H1 (cell line): ENCODE measurements at regions not wholly inside any gene's neighbourhood (a gene's known extent, or its start where the extent isn't known, plus 50 kb on each side); places are given as distances from the start of the nearest gene placed in this dataset.
A peak's percentile ranks its signal among the peaks of the same experiment; 100 is the strongest.

Experiments used
- CTCF ChIA-PET: fragments of 300-600 bp; sonication (Branson Sonifier 250); formaldehyde crosslinking; loops from one replicate; lab custom pipeline; 2021; ENCODE audit not compliant: partially characterized antibody; lab: Charles Lee
- POLR2A ChIA-PET: fragments of 300-600 bp; sonication (Branson Sonifier 250); formaldehyde crosslinking; loops from one replicate; lab custom pipeline; 2021; ENCODE audit warnings: inconsistent platforms; ENCODE audit not compliant: partially characterized antibody; lab: Charles Lee
- DNase-seq, 2 experiments: peaks; one replicate each; pipeline versions ENCODE4 v3.0.0 to v3.0.0-alpha.2; 2010 to 2022; ENCODE audit warnings: low spot score in 2 of 2, low read depth in 1 of 2, mixed read lengths in 1 of 2
- FAIRE-seq: peaks from 2 replicates; lab custom pipeline; 2011; peaks lifted over from hg19 to GRCh38; lab: Jason Lieb, UNC
- H2AFZ ChIP-seq: 2 replicates; pipeline ENCODE4 v1.8.1; 2012; ENCODE audit warnings: low read length, inconsistent platforms
- H2AK5ac ChIP-seq: 2 replicates; pipeline ENCODE4 v1.6.1; 2013; ENCODE audit warnings: low read depth, low read length
- H2BK120ac ChIP-seq: replicated peaks from 2 replicates; pipeline ENCODE3; 2013; ENCODE audit warnings: low read depth, low read length, inconsistent platforms
- H2BK12ac ChIP-seq: 2 replicates; pipeline ENCODE4 v1.6.1; 2013; ENCODE audit warnings: low read depth, low read length
- H2BK15ac ChIP-seq: 2 replicates; pipeline ENCODE4 v1.6.1; 2013; ENCODE audit warnings: low read length
- H2BK20ac ChIP-seq: 2 replicates; pipeline ENCODE4 v1.6.1; 2013; ENCODE audit warnings: low read length
- H2BK5ac ChIP-seq: 2 replicates; pipeline ENCODE4 v1.6.1; 2013; ENCODE audit warnings: low read depth, low read length
- H3K14ac ChIP-seq: 2 replicates; pipeline ENCODE4 v1.6.1; 2013; ENCODE audit warnings: inconsistent platforms; ENCODE audit not compliant: insufficient read length
- H3K18ac ChIP-seq: 2 replicates; pipeline ENCODE4 v1.6.1; 2013; ENCODE audit warnings: low read length; ENCODE audit errors: extremely low read depth
- H3K23ac ChIP-seq: 2 replicates; pipeline ENCODE4 v1.6.1; 2013; ENCODE audit warnings: inconsistent platforms; ENCODE audit not compliant: insufficient read length
- H3K23me2 ChIP-seq: 2 replicates; pipeline ENCODE4 v1.6.1; 2013; ENCODE audit warnings: low read depth, low read length
- H3K27ac ChIP-seq: 2 replicates; pipeline ENCODE4 v1.6.1; 2011; ENCODE audit warnings: low read depth, low read length, inconsistent platforms
- H3K27me3 ChIP-seq, 4 experiments: replicated peaks in 1 of 4; 1 replicate in 1 of 4; 2 replicates in 3 of 4; pipeline versions ENCODE4 v1.6.1 to v1.8.1; 2011 to 2013; ENCODE audit warnings: low read length in 3 of 4, mild to moderate bottlenecking in 3 of 4, inconsistent platforms in 2 of 4, mixed read lengths in 2 of 4, moderate library complexity in 1 of 4; ENCODE audit not compliant: control insufficient read depth in 3 of 4, insufficient read depth in 3 of 4; ENCODE audit errors: extremely low read depth in 1 of 4
- H3K36me3 ChIP-seq, 4 experiments: 2 replicates each; pipeline versions ENCODE4 v1.6.1 to v1.8.1; 2011 to 2013; ENCODE audit warnings: mild to moderate bottlenecking in 4 of 4, low read length in 3 of 4, moderate library complexity in 2 of 4, control low read depth in 1 of 4, inconsistent platforms in 1 of 4; ENCODE audit not compliant: insufficient read depth in 4 of 4, control insufficient read depth in 2 of 4
- H3K4ac ChIP-seq: replicated peaks from 2 replicates; pipeline ENCODE3; 2013; ENCODE audit warnings: low read length, low read depth, mixed read lengths, inconsistent platforms; ENCODE audit not compliant: insufficient read length
- H3K4me1 ChIP-seq, 4 experiments: replicated peaks in 1 of 4; 1 replicate in 1 of 4; 2 replicates in 3 of 4; pipeline versions ENCODE4 v1.6.1 to v1.8.1; 2011 to 2013; ENCODE audit warnings: low read length in 3 of 4, inconsistent platforms in 2 of 4, mixed read lengths in 1 of 4; ENCODE audit not compliant: insufficient read depth in 4 of 4, control insufficient read depth in 3 of 4
- H3K4me2 ChIP-seq, 2 experiments: 2 replicates each; pipeline versions ENCODE4 v1.6.1 to v1.8.1; 2011 to 2013; ENCODE audit warnings: low read depth in 2 of 2, low read length in 2 of 2, control low read depth in 1 of 2, inconsistent platforms in 1 of 2, mild to moderate bottlenecking in 1 of 2; ENCODE audit not compliant: insufficient read depth in 1 of 2
- H3K4me3 ChIP-seq, 4 experiments: fragments of 200-600, 300-600 bp in 1 of 4; sonication (generic), shearing (Covaris generic), sonication (Bioruptor Twin) in 1 of 4; 2 replicates each; pipeline versions ENCODE4 v1.5.1 to v1.8.1; 2011 to 2016; ENCODE audit warnings: low read length in 4 of 4, low read depth in 3 of 4, control low read depth in 2 of 4, inconsistent platforms in 2 of 4, mild to moderate bottlenecking in 2 of 4, mixed read lengths in 1 of 4, moderate library complexity in 1 of 4; ENCODE audit not compliant: insufficient read depth in 2 of 4; ENCODE audit errors: extremely low read depth in 1 of 4
- H3K56ac ChIP-seq: replicated peaks from 2 replicates; pipeline ENCODE3; 2013; ENCODE audit warnings: low read depth, mild to moderate bottlenecking, mixed read lengths, low read length, inconsistent platforms; ENCODE audit not compliant: insufficient read length
- H3K79me1 ChIP-seq: 2 replicates; pipeline ENCODE4 v1.6.1; 2013; ENCODE audit warnings: low read depth, low read length, control low read depth
- H3K79me2 ChIP-seq, 2 experiments: 2 replicates each; pipeline versions ENCODE4 v1.6.1 to v1.8.1; 2012 to 2013; ENCODE audit warnings: low read length in 2 of 2, mild to moderate bottlenecking in 2 of 2, inconsistent platforms in 1 of 2; ENCODE audit not compliant: insufficient read depth in 2 of 2, control insufficient read depth in 1 of 2
- H3K9ac ChIP-seq, 4 experiments: replicated peaks in 1 of 4; 1 replicate in 1 of 4; 2 replicates in 3 of 4; pipeline versions ENCODE4 v1.6.1 to v1.8.1; 2011 to 2013; ENCODE audit warnings: low read depth in 3 of 4, low read length in 3 of 4, control low read depth in 2 of 4, mild to moderate bottlenecking in 2 of 4, moderate library complexity in 2 of 4, inconsistent platforms in 1 of 4; ENCODE audit errors: extremely low read depth in 1 of 4
- H3K9me3 ChIP-seq, 2 experiments: 2 replicates each; pipeline versions ENCODE4 v1.6.1 to v1.8.1; 2012 to 2013; ENCODE audit warnings: mild to moderate bottlenecking in 2 of 2, moderate library complexity in 2 of 2, control low read depth in 1 of 2, inconsistent platforms in 1 of 2, low read depth in 1 of 2, low read length in 1 of 2, mixed read lengths in 1 of 2; ENCODE audit not compliant: insufficient read depth in 2 of 2
- H4K20me1 ChIP-seq, 2 experiments: replicated peaks in 1 of 2; 2 replicates each; pipeline versions ENCODE3 to v1.8.1; 2011 to 2013; ENCODE audit warnings: inconsistent platforms in 2 of 2, low read length in 2 of 2, mild to moderate bottlenecking in 1 of 2; ENCODE audit not compliant: insufficient read depth in 2 of 2, control insufficient read depth in 1 of 2
- H4K5ac ChIP-seq: 2 replicates; pipeline ENCODE4 v1.6.1; 2013; ENCODE audit warnings: low read length, low read depth, mixed read lengths, inconsistent platforms; ENCODE audit not compliant: insufficient read length
- H4K8ac ChIP-seq: 2 replicates; pipeline ENCODE4 v1.8.0; 2013; ENCODE audit warnings: mild to moderate bottlenecking, moderate library complexity, low read length, inconsistent platforms; ENCODE audit not compliant: insufficient read depth; ENCODE audit errors: extremely low read depth
- H4K91ac ChIP-seq: replicated peaks from 2 replicates; pipeline ENCODE3; 2013; ENCODE audit warnings: low read length, mixed read lengths, inconsistent platforms; ENCODE audit not compliant: insufficient read length
- KDM4A ChIP-seq: IDR thresholded peaks from one replicate; pipeline ENCODE4 v1.7.1; 2012; ENCODE audit warnings: low read depth, mild to moderate bottlenecking, moderate library complexity, low read length, inconsistent platforms; ENCODE audit not compliant: severe bottlenecking
- MAFK ChIP-seq: IDR thresholded peaks from 2 replicates; pipeline ENCODE4 v1.6.1; 2012; ENCODE audit warnings: low read depth, mild to moderate bottlenecking, improper control_type of control experiment, low read length
- SIRT6 ChIP-seq: IDR thresholded peaks from one replicate; pipeline ENCODE4 v1.7.1; 2012; ENCODE audit warnings: low read length, inconsistent platforms
- WGBS, 2 experiments: shearing (Covaris generic) in 1 of 2; methylation state at CpG; one replicate each; pipeline versions ENCODE4 v1.1.6 to v1.1.7; 2013 to 2015; ENCODE audit warnings: low lambda C conversion rate in 2 of 2, mixed read lengths in 2 of 2, inconsistent platforms in 1 of 2, low coverage in 1 of 2, missing lambda C conversion rate in 1 of 2; ENCODE audit not compliant: insufficient replicate concordance in 2 of 2, insufficient coverage in 1 of 2, insufficient read length in 1 of 2; ENCODE audit errors: extremely low coverage in 1 of 2, missing lambda C conversion rate in 1 of 2; 5-methylcytosine and 5-hydroxymethylcytosine counted together

- Histone ChIP-seq H2BK15ac (no peak overlapping the region), H3K9ac (no peak overlapping the region), H3K27me3 (no peaks in the 10 kb centered on the region), H3K27ac (no peak overlapping the region), H2BK12ac (no peak overlapping the region), H3K79me1 (no peaks in the 10 kb centered on the region), H3K79me2 (no peaks in the 10 kb centered on the region), H3K18ac (no peak overlapping the region), H3K4me1 (no peaks in the 10 kb centered on the region), H3K23me2 (no peaks in the 10 kb centered on the region), H2BK120ac (no peak overlapping the region), H3K4me2 (no peak overlapping the region), H3K36me3 (no peaks in the 10 kb centered on the region), H3K56ac (no peak overlapping the region), H2AFZ (no peak overlapping the region), H3K14ac (no peak overlapping the region), H2AK5ac (no peak overlapping the region), H3K4me3 (no peak overlapping the region), H3K4ac (no peak overlapping the region), H4K5ac (no peak overlapping the region), H4K20me1 (no peaks in the 10 kb centered on the region), H2BK5ac (no peak overlapping the region), H2BK20ac (no peak overlapping the region), H4K8ac (no peak overlapping the region), H3K9me3 (no peaks in the 10 kb centered on the region), H3K23ac (no peak overlapping the region), H4K91ac (no peak overlapping the region)
- TF ChIP-seq SIRT6 (no peak), MAFK (peak; percentile 81), KDM4A (no peak)
- no peak for DNase-seq
- ChIA-PET CTCF (interaction anchor here (0.6 kb wide), 1 partner anchor 184 kb away, joined by 3 read pairs; no protein-coding TSS in a partner anchor), POLR2A (no interaction called here)
- 93% methylated on average over 6 of the region's 6 CpGs; no CpG with 5 or more reads in 1 of the 2 experiments for WGBS, 2 experiments
- no peak for FAIRE-seq
Measured at GRCh38 chr14:85344847-85345570, 184.9 kb upstream of the FLRT2 start.
